ENCODE measurements at regions not wholly inside any gene's neighbourhood (a gene's known extent, or its start where the extent isn't known, plus 50 kb on each side); places are given as distances from the start of the nearest gene placed in this dataset.
A peak's percentile ranks its signal among the peaks of the same experiment; 100 is the strongest.

GRCh38 chr10:78549140-78549935 lies 515.7 kb downstream of the RPS24 start:
- peak; percentile 74 for DNase-seq

- DNase-seq: no peak
These were observed 516.4 kb downstream of the RPS24 start for GRCh38 chr10:78550090-78550489.

GRCh38 chr10:78550716-78551115 lies 517.1 kb downstream of the RPS24 start:
- no peak for DNase-seq

- DNase-seq: no peak
These were observed 517.4 kb upstream of the ZMIZ1 start for GRCh38 chr10:78551184-78552005.

- no peak for DNase-seq
These were observed 516.4 kb upstream of the ZMIZ1 start for GRCh38 chr10:78552261-78552811.

- DNase-seq: no peak
These were observed 515.0 kb upstream of the ZMIZ1 start for GRCh38 chr10:78553792-78554191.

GRCh38 chr10:78555128-78555527 lies 513.6 kb upstream of the ZMIZ1 start:
- DNase-seq: no peak

- DNase-seq: no peak
These were observed 511.9 kb upstream of the ZMIZ1 start for GRCh38 chr10:78556705-78557432.

- no peak for DNase-seq
These were observed 511.3 kb upstream of the ZMIZ1 start for GRCh38 chr10:78557433-78557925.

- DNase-seq: peak; percentile 87
These were observed 509.0 kb upstream of the ZMIZ1 start for GRCh38 chr10:78559661-78560340.

GRCh38 chr10:78560341-78560688 lies 508.5 kb upstream of the ZMIZ1 start:
- DNase-seq: no peak

- no peak for DNase-seq
These were observed 505.5 kb upstream of the ZMIZ1 start for GRCh38 chr10:78563314-78563713.

GRCh38 chr10:78565841-78566240 lies 502.9 kb upstream of the ZMIZ1 start:
- DNase-seq: no peak

- DNase-seq: no peak
These were observed 502.3 kb upstream of the ZMIZ1 start for GRCh38 chr10:78566284-78567111.

GRCh38 chr10:78567680-78568455 lies 500.9 kb upstream of the ZMIZ1 start:
- peak; percentile 16 for DNase-seq

GRCh38 chr10:78568620-78569019 lies 500.1 kb upstream of the ZMIZ1 start:
- no peak for DNase-seq

- no peak for DNase-seq
These were observed 498.0 kb upstream of the ZMIZ1 start for GRCh38 chr10:78570633-78571235.

GRCh38 chr10:78571286-78571685 lies 497.5 kb upstream of the ZMIZ1 start:
- DNase-seq: no peak

GRCh38 chr10:78571891-78572290 lies 496.9 kb upstream of the ZMIZ1 start:
- DNase-seq: no peak

- no peak for DNase-seq
These were observed 496.2 kb upstream of the ZMIZ1 start for GRCh38 chr10:78572565-78572964.
